ENCODE measurements at regions not wholly inside any gene's neighbourhood (a gene's known extent, or its start where the extent isn't known, plus 50 kb on each side); places are given as distances from the start of the nearest gene placed in this dataset.

DNA sequence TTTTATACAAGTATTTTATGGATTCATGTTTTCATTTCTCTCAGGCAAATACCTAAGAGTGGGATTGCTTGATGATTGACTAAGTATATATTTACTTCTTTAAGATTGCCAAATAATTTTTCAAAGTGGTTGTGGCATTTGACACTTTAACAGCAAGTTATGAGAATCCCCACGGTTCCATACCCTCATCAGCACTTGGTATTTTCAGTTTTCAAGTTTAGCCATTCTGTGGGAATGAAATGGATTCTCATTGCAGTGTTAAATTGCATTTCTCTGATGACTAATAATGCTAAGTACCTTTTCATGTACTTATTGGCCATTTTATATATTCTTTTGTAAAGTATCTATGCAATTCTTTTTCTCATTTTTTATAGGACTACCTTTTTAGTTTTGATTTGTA, 301.5 kb upstream of the DIO3 start:
- no peak for TF ChIP-seq POLR2A (IDR thresholded peaks at IDR 0.05; ENCODE audit: low read length)
- no peak for TF ChIP-seq GATA1 (IDR thresholded peaks at IDR 0.05; ENCODE audit: low read depth, low read length)
